DOHH2 (cell line): ENCODE measurements at regions not wholly inside any gene's neighbourhood (a gene's known extent, or its start where the extent isn't known, plus 50 kb on each side); places are given as distances from the start of the nearest gene placed in this dataset.

Experiments used
- H3F3A ChIP-seq: fragments of 200-600 bp; sonication (generic), shearing (Covaris generic); 2 replicates; pipeline ENCODE4 v1.6.0; 2016; ENCODE audit warnings: antibody characterized with exemption, mild to moderate bottlenecking; ENCODE audit not compliant: control insufficient read depth, insufficient read depth
- H3K27ac ChIP-seq: fragments of 200-600 bp; sonication (generic); 2 replicates; pipeline ENCODE4 v1.5.1; 2014; ENCODE audit warnings: low read depth, mild to moderate bottlenecking, low read length, moderate library complexity
- H3K27me3 ChIP-seq: fragments of 200-600 bp; sonication (generic); 2 replicates; pipeline ENCODE4 v1.6.1; 2014; ENCODE audit warnings: mild to moderate bottlenecking, low read length, mixed read lengths; ENCODE audit not compliant: control insufficient read depth
- H3K36me3 ChIP-seq: fragments of 200-600 bp; sonication (generic); 2 replicates; pipeline ENCODE4 v1.6.1; 2014; ENCODE audit warnings: mild to moderate bottlenecking, low read length, moderate library complexity, mixed read lengths; ENCODE audit not compliant: control insufficient read depth
- H3K4me1 ChIP-seq: fragments of 200-600 bp; sonication (generic); 2 replicates; pipeline ENCODE4 v1.6.1; 2014; ENCODE audit warnings: mild to moderate bottlenecking, low read length, mixed read lengths; ENCODE audit not compliant: control insufficient read depth
- H3K4me2 ChIP-seq: fragments of 200-600 bp; sonication (generic); 2 replicates; pipeline ENCODE4 v1.6.0; 2014; ENCODE audit warnings: mild to moderate bottlenecking, low read length, moderate library complexity
- H3K4me3 ChIP-seq: fragments of 200-600 bp; sonication (generic); 2 replicates; pipeline ENCODE4 v1.5.1; 2014; ENCODE audit warnings: mild to moderate bottlenecking, low read length, mixed read lengths
- H3K79me2 ChIP-seq: fragments of 200-600 bp; sonication (generic); 2 replicates; pipeline ENCODE4 v1.6.1; 2014; ENCODE audit warnings: mild to moderate bottlenecking, low read length, mixed read lengths; ENCODE audit not compliant: control insufficient read depth
- H3K9me2 ChIP-seq: fragments of 200-600 bp; sonication (generic); replicated peaks from 2 replicates; pipeline ENCODE4 v1.6.1; 2014; ENCODE audit warnings: mild to moderate bottlenecking, low read length, mixed read lengths; ENCODE audit not compliant: control insufficient read depth
- H3K9me3 ChIP-seq: fragments of 200-600 bp; sonication (generic); 2 replicates; pipeline ENCODE4 v1.6.1; 2014; ENCODE audit warnings: antibody characterized with exemption, low read length, mixed read lengths; ENCODE audit not compliant: control insufficient read depth, insufficient read depth
- H4K20me1 ChIP-seq: fragments of 200-600 bp; sonication (generic); 2 replicates; pipeline ENCODE4 v1.6.0; 2014; ENCODE audit warnings: low read depth, mild to moderate bottlenecking, antibody characterized with exemption, low read length, moderate library complexity; ENCODE audit not compliant: control insufficient read depth, insufficient read depth
- CTCF ChIP-seq: fragments of 200-600 bp; sonication (generic); IDR thresholded peaks from one replicate; pipeline ENCODE4 v1.5.1; 2014; ENCODE audit warnings: antibody characterized with exemption, mild to moderate bottlenecking, low read depth, low read length; ENCODE audit not compliant: poor library complexity, severe bottlenecking
- EZH2phosphoT487 ChIP-seq: fragments of 200-600 bp; sonication (generic); IDR thresholded peaks from 2 replicates; pipeline ENCODE4 v1.6.1; 2017; ENCODE audit warnings: borderline replicate concordance, mild to moderate bottlenecking, antibody characterized with exemption, low read length, moderate library complexity, mixed read lengths

DNA sequence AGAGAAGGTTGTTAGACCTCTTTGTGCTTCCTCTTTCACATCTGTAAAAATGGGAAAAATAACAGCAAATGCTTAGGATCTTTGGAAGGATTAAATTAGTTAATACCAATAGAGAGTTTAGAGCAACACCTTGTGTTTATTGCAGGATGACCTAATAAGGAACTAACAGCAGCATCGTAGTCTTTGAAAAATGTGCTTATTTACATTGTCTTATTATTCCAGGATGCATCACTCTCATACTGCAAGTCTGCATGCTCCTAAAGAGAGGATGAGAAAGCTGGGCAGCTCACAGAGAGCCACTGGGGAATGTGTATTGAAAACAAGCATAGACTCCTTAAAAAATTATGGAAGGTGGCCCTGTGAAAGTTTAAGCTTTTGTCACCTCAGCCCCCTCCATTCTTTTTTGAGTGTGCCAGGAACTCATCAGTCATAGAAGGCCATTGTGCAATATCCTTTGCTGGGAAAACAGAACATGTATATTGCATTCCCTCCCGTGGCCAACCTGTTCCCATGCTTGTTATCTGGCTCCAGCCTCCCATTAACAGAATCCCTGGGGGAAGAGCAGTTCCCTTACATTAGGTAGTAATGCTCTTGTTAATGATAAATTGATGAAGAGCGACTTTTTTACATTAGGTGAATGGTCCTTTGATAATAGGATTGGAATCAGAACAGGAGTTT is 180.7 kb downstream of the ZNF326 start:
- Histone ChIP-seq H3K4me1 (no peaks in the 10 kb centered on the region), H3K4me2 (no peak overlapping the region), H3F3A (no peaks in the 10 kb centered on the region), H3K27me3 (peaks cover 8% of the 10 kb centered on the region; the same call in 1 of the 2 replicates), H3K9me3 (no peaks in the 10 kb centered on the region), H3K9me2 (no peaks in the 10 kb centered on the region), H3K4me3 (no peak overlapping the region), H4K20me1 (no peaks in the 10 kb centered on the region), H3K79me2 (no peaks in the 10 kb centered on the region), H3K36me3 (no peaks in the 10 kb centered on the region), H3K27ac (no peak overlapping the region)
- no peak for TF ChIP-seq CTCF
- no peak for TF ChIP-seq EZH2phosphoT487

DNA sequence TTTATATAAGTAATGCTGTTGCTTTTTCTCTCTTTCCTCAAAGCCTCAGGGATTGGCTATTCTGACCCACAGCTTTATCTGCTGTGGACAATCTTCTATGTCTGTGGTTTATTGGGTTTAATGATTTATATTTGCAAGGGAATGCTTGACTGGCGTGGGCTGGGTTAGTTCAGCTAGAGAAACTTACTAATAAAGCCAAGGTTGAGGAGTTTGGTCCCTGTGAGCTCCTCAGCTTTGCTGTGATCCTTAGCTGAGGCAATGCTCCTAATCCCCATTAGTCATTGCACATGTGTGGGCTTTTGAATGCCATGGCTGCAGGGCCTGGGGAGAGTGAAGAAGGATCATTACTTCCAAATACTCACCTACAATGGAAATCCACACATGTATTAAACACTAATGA is 179.3 kb downstream of the ZNF326 start:
- Histone ChIP-seq H3F3A (no peaks in the 10 kb centered on the region), H3K4me2 (no peak overlapping the region), H3K27me3 (peaks cover 8% of the 10 kb centered on the region; the same call in 1 of the 2 replicates), H3K27ac (no peak overlapping the region), H3K4me3 (no peak overlapping the region), H3K4me1 (no peaks in the 10 kb centered on the region), H3K36me3 (no peaks in the 10 kb centered on the region), H3K79me2 (no peaks in the 10 kb centered on the region), H3K9me3 (no peaks in the 10 kb centered on the region), H4K20me1 (no peaks in the 10 kb centered on the region), H3K9me2 (no peaks in the 10 kb centered on the region)
- no peak for TF ChIP-seq EZH2phosphoT487
- TF ChIP-seq CTCF, result no peak

GRCh38 chr1:90162216-90162615 is 167.3 kb downstream of the ZNF326 start:
- Histone ChIP-seq H3K9me3 (no peaks in the 10 kb centered on the region; the same call in 1 of the 2 replicates), H3K27ac (no peak overlapping the region), H3F3A (no peaks in the 10 kb centered on the region), H3K4me1 (no peaks in the 10 kb centered on the region), H3K27me3 (no peaks in the 10 kb centered on the region), H3K4me2 (no peak overlapping the region), H3K79me2 (no peaks in the 10 kb centered on the region), H3K36me3 (no peaks in the 10 kb centered on the region), H3K9me2 (no peaks in the 10 kb centered on the region), H4K20me1 (no peaks in the 10 kb centered on the region), H3K4me3 (no peak overlapping the region)
- TF ChIP-seq CTCF (no peak), EZH2phosphoT487 (no peak)
